HepG2 (cell line): ENCODE measurements at regions not wholly inside any gene's neighbourhood (a gene's known extent, or its start where the extent isn't known, plus 50 kb on each side); places are given as distances from the start of the nearest gene placed in this dataset.

Experiments used
- ATAC-seq: fragments of 200-7000 bp; cut with Tn5 transposase; 3 replicates; pipeline ENCODE4 v1.9.1; 2020; ENCODE audit warnings: mild to moderate bottlenecking, moderate library complexity
- BruUV-seq: library from RNA; stranded (reverse); fragments of 400-500 nt; replicated peaks from 2 replicates; lab custom pipeline; 2021; lab: Mats Ljungman, UMichigan
- CTCF ChIA-PET: fragments of 300-600 bp; formaldehyde crosslinking; extraction: SDS; loops from one replicate; lab custom pipeline; 2021; ENCODE audit warnings: low total read pairs, inconsistent platforms, low intra/inter-chr PET ratio; lab: Yijun Ruan, JAX
- POLR2A ChIA-PET: fragments of 350-600 bp; sonication (Branson Sonifier 250); formaldehyde crosslinking; loops from one replicate; lab custom pipeline; 2020; ENCODE audit warnings: antibody characterized with exemption, inconsistent platforms; lab: Yijun Ruan, JAX
- DNase-seq: peaks from one replicate; pipeline ENCODE4 v3.0.0-alpha.2; 2015; ENCODE audit warnings: low spot score
- FAIRE-seq: peaks from 3 replicates; lab custom pipeline; 2011; peaks lifted over from hg19 to GRCh38; lab: Jason Lieb, UNC
- H2AFZ ChIP-seq: one replicate; pipeline ENCODE4 v1.6.1; 2011; ENCODE audit warnings: low read length, inconsistent platforms
- H3K27ac ChIP-seq: fragments of 300-600 bp; 3 replicates; pipeline ENCODE4 v1.8.0; 2011; ENCODE audit warnings: mixed run types, mild to moderate bottlenecking, mixed read lengths, low read length, inconsistent platforms; ENCODE audit not compliant: insufficient read depth; ENCODE audit errors: extremely low read length
- H3K27me3 ChIP-seq, 2 experiments: fragments of 200-600 bp in 1 of 2; 2 replicates in 1 of 2; 3 replicates in 1 of 2; pipeline versions ENCODE4 v1.6.0 to v1.8.0; 2011; ENCODE audit warnings: low read length in 2 of 2, mild to moderate bottlenecking in 2 of 2, moderate library complexity in 2 of 2, inconsistent platforms in 1 of 2; ENCODE audit not compliant: insufficient read depth in 2 of 2, control insufficient read depth in 1 of 2
- H3K36me3 ChIP-seq, 2 experiments: fragments of 200-600 bp in 1 of 2; replicated peaks in 1 of 2; 2 replicates in 1 of 2; 3 replicates in 1 of 2; pipeline versions ENCODE4 v1.5.1 to v1.8.0; 2011; ENCODE audit warnings: low read length in 2 of 2, inconsistent platforms in 1 of 2; ENCODE audit not compliant: insufficient read depth in 2 of 2, control insufficient read depth in 1 of 2
- H3K4me1 ChIP-seq: 2 replicates; pipeline ENCODE4 v1.5.1; 2012; ENCODE audit warnings: low read length, inconsistent platforms; ENCODE audit not compliant: insufficient read depth
- H3K4me2 ChIP-seq: 2 replicates; pipeline ENCODE4 v1.6.0; 2011; ENCODE audit warnings: low read depth, low read length, inconsistent platforms
- H3K4me3 ChIP-seq, 3 experiments: fragments of 200-600 bp in 1 of 3; sonication (generic), shearing (Covaris generic) in 1 of 3; replicated peaks in 1 of 3; 2 replicates each; pipeline ENCODE4 v1.5.1; 2011 to 2016; ENCODE audit warnings: low read length in 3 of 3, inconsistent platforms in 2 of 3, low read depth in 2 of 3, mild to moderate bottlenecking in 2 of 3, control low read depth in 1 of 3, mixed read lengths in 1 of 3; ENCODE audit not compliant: insufficient read depth in 1 of 3
- H3K79me2 ChIP-seq: one replicate; pipeline ENCODE4 v1.6.1; 2011; ENCODE audit warnings: low read length, inconsistent platforms; ENCODE audit not compliant: insufficient read depth
- H3K9ac ChIP-seq: 2 replicates; pipeline ENCODE4 v1.6.0; 2011; ENCODE audit warnings: mild to moderate bottlenecking, low read depth, low read length, inconsistent platforms; ENCODE audit not compliant: insufficient read depth
- H3K9me3 ChIP-seq: 2 replicates; pipeline ENCODE4 v1.5.1; 2012; ENCODE audit warnings: mild to moderate bottlenecking, low read length
- H4K20me1 ChIP-seq: 2 replicates; pipeline ENCODE4 v1.6.0; 2011; ENCODE audit warnings: inconsistent platforms, mild to moderate bottlenecking, low read length, moderate library complexity; ENCODE audit not compliant: insufficient read depth
- ATF2 ChIP-seq: sonication (generic); formaldehyde crosslinking; IDR thresholded peaks from 2 replicates; pipeline ENCODE4 v1.4.0; 2020; ENCODE audit warnings: missing genetic modification reagents
- CEBPZ ChIP-seq: IDR thresholded peaks from 2 replicates; pipeline ENCODE4 v1.6.1; 2012; ENCODE audit warnings: low read length, improper control_type of control experiment
- EEA1 ChIP-seq: sonication (generic); formaldehyde crosslinking; IDR thresholded peaks from 2 replicates; pipeline ENCODE4 v1.5.1; 2020; ENCODE audit warnings: mild to moderate bottlenecking, missing genetic modification reagents, borderline replicate concordance
- FIP1L1 ChIP-seq: fragments of 200-400 bp; formaldehyde crosslinking; IDR thresholded peaks from 2 replicates; pipeline ENCODE4 v1.6.1; 2018; ENCODE audit warnings: low read depth, mild to moderate bottlenecking, low read length, moderate library complexity, borderline replicate concordance; ENCODE audit not compliant: insufficient read depth
- GATA4 ChIP-seq: sonication (generic); IDR thresholded peaks from 2 replicates; pipeline ENCODE4 v1.6.1; 2016; ENCODE audit warnings: antibody characterized with exemption, low read depth, borderline replicate concordance
- GLI4 ChIP-seq: sonication (generic); formaldehyde crosslinking; IDR thresholded peaks from 2 replicates; pipeline ENCODE4 v1.5.1; 2020; ENCODE audit warnings: missing genetic modification reagents, mild to moderate bottlenecking, moderate library complexity, borderline replicate concordance
- HINFP ChIP-seq: sonication (generic); formaldehyde crosslinking; IDR thresholded peaks from 2 replicates; pipeline ENCODE4 v1.4.0; 2020; ENCODE audit warnings: low read depth, mild to moderate bottlenecking, missing genetic modification reagents
- IRF1 ChIP-seq: sonication (generic); formaldehyde crosslinking; IDR thresholded peaks from 2 replicates; pipeline ENCODE4 v1.4.0; 2020; ENCODE audit warnings: low read depth, mild to moderate bottlenecking, missing genetic modification reagents
- RBM22 ChIP-seq: fragments of 200-400 bp; formaldehyde crosslinking; optimal IDR thresholded peaks from 2 replicates; pipeline ENCODE3; 2017; ENCODE audit warnings: mild to moderate bottlenecking, low read length, moderate library complexity
- RBM39 ChIP-seq: fragments of 200-400 bp; formaldehyde crosslinking; IDR thresholded peaks from one replicate; pipeline ENCODE4 v1.6.1; 2018; ENCODE audit warnings: antibody characterized with exemption, mild to moderate bottlenecking, low read depth, low read length; ENCODE audit not compliant: poor library complexity, severe bottlenecking
- SMAD1 ChIP-seq: sonication (generic); formaldehyde crosslinking; IDR thresholded peaks from 2 replicates; pipeline ENCODE4 v1.4.0; 2020; ENCODE audit warnings: missing genetic modification reagents, low read depth, mild to moderate bottlenecking, borderline replicate concordance
- SNAPC5 ChIP-seq: sonication (generic); formaldehyde crosslinking; IDR thresholded peaks from 2 replicates; pipeline ENCODE4 v1.8.1; 2023; ENCODE audit warnings: mild to moderate bottlenecking, missing genetic modification reagents, borderline replicate concordance
- SRF ChIP-seq: IDR thresholded peaks from 2 replicates; pipeline ENCODE4 v1.6.1; 2011; ENCODE audit warnings: mild to moderate bottlenecking, low read depth, low read length, moderate library complexity
- ZIK1 ChIP-seq: sonication (generic); formaldehyde crosslinking; IDR thresholded peaks from 2 replicates; pipeline ENCODE4 v1.5.0; 2020; ENCODE audit warnings: mild to moderate bottlenecking, low read depth, missing genetic modification reagents, borderline replicate concordance
- ZNF33B ChIP-seq: sonication (generic); formaldehyde crosslinking; IDR thresholded peaks from 2 replicates; pipeline ENCODE4 v1.5.1; 2020; ENCODE audit warnings: mild to moderate bottlenecking, missing genetic modification reagents
- ZNF430 ChIP-seq: sonication (generic); formaldehyde crosslinking; IDR thresholded peaks from 2 replicates; pipeline ENCODE4 v1.9.0; 2021; ENCODE audit warnings: mild to moderate bottlenecking, missing genetic modification reagents
- ZNF615 ChIP-seq: sonication (generic); formaldehyde crosslinking; IDR thresholded peaks from 2 replicates; pipeline ENCODE4 v1.5.0; 2020; ENCODE audit warnings: mild to moderate bottlenecking, missing genetic modification reagents, borderline replicate concordance
- WGBS: methylation state at CpG from one replicate; pipeline ENCODE4 v1.1.6; 2017; ENCODE audit warnings: low lambda C conversion rate; 5-methylcytosine and 5-hydroxymethylcytosine counted together
- in situ Hi-C: cut with HindIII; loops from 2 replicates; pipeline ENCODE4 v1.10.0; 2017; ENCODE audit warnings: low pct_unique_long_range_greater_than_20kb; ENCODE audit not compliant: extremely low pct_ligation_motif_present
- intact Hi-C: fragments of 100-400 bp; cut with micrococcal nuclease; formaldehyde crosslinking; loops from one replicate; pipeline ENCODE4 v1.10.0; 2022; ENCODE audit not compliant: unreplicated experiment

GRCh38 chr2:116132833-116133232 is 1681.7 kb upstream of the DDX18 start:
- no peaks in the 10 kb centered on the region for H3K79me2 ChIP-seq
- no peaks in the 10 kb centered on the region for H3K36me3 ChIP-seq
- ChIA-PET CTCF (no interaction called here), POLR2A (no interaction called here)
- H3K4me3 ChIP-seq, result no peak overlapping the region
- H2AFZ ChIP-seq, result no peak overlapping the region
- peaks cover 78% of the 10 kb centered on the region for H3K9me3 ChIP-seq
- TF ChIP-seq RBM22 (no peak), ZNF430 (CRISPR knock-in tag) (no peak), CEBPZ (no peak), HINFP (CRISPR knock-in tag) (no peak), RBM39 (no peak), FIP1L1 (no peak), ZIK1 (CRISPR knock-in tag) (no peak), ZNF33B (CRISPR knock-in tag) (no peak), GATA4 (no peak), GLI4 (no peak), IRF1 (CRISPR knock-in tag) (no peak), SMAD1 (CRISPR knock-in tag) (no peak), SNAPC5 (CRISPR knock-in tag) (no peak), SRF (no peak), EEA1 (CRISPR knock-in tag) (no peak), ATF2 (no peak), ZNF615 (no peak)
- no peaks in the 10 kb centered on the region for H4K20me1 ChIP-seq
- 38% methylated on average over 10 of the region's 10 CpGs for WGBS
- no peaks in the 10 kb centered on the region for H3K4me1 ChIP-seq
- in situ Hi-C loops, result no loop called here
- ATAC-seq, result no peak
- no peak overlapping the region for H3K27ac ChIP-seq
- DNase-seq, result no peak
- H3K9ac ChIP-seq, result no peak overlapping the region
- BruUV-seq, result no TSS peak
- H3K4me2 ChIP-seq, result no peak overlapping the region
- FAIRE-seq, result no peak
- intact Hi-C loops, result no loop called here
- no peaks in the 10 kb centered on the region for H3K27me3 ChIP-seq
